Colonic mucosa (tissue), 4 donors: ENCODE measurements at regions not wholly inside any gene's neighbourhood (a gene's known extent, or its start where the extent isn't known, plus 50 kb on each side); places are given as distances from the start of the nearest gene placed in this dataset.
"Not testable (repeated sequence)": the region's sequence is repeated elsewhere in the genome, so short reads cannot be mapped to it uniquely, and the experiment has no call there.

Experiments used
- DNase-seq: peaks from one replicate; pipeline ENCODE4 v3.0.0-alpha.2; 2020
- H3K27ac ChIP-seq: fragments of 200-600 bp; one replicate; pipeline ENCODE4 v1.8.0; 2021
- H3K27me3 ChIP-seq: fragments of 200-600 bp; one replicate; pipeline ENCODE4 v1.8.0; 2021
- H3K36me3 ChIP-seq: fragments of 200-600 bp; one replicate; pipeline ENCODE4 v1.8.0; 2021
- H3K4me1 ChIP-seq: fragments of 200-600 bp; one replicate; pipeline ENCODE4 v1.8.0; 2021; ENCODE audit warnings: mild to moderate bottlenecking
- H3K4me3 ChIP-seq: fragments of 200-600 bp; one replicate; pipeline ENCODE4 v1.8.0; 2021
- H3K9ac ChIP-seq, 2 donors: one replicate each; pipeline ENCODE4 v1.7.0; 2013; ENCODE audit warnings: control low read depth in 2 of 2, low read depth in 2 of 2, low read length in 2 of 2
- H3K9me3 ChIP-seq: fragments of 200-600 bp; one replicate; pipeline ENCODE4 v1.8.0; 2021
- CTCF ChIP-seq: fragments of 200-600 bp; IDR thresholded peaks from one replicate; pipeline ENCODE4 v1.8.0; 2022; ENCODE audit warnings: antibody characterized with exemption, mild to moderate bottlenecking
- intact Hi-C: fragments of 100-400 bp; cut with DNase I; formaldehyde crosslinking; loops from one replicate; pipeline ENCODE4 v1.14.1; 2022
- donor health status: healthy.
- donor health status: DM: no; HTN: no; CAD: no.
- donor health status: DM: no; HTN: no; CAD: no.

DNA sequence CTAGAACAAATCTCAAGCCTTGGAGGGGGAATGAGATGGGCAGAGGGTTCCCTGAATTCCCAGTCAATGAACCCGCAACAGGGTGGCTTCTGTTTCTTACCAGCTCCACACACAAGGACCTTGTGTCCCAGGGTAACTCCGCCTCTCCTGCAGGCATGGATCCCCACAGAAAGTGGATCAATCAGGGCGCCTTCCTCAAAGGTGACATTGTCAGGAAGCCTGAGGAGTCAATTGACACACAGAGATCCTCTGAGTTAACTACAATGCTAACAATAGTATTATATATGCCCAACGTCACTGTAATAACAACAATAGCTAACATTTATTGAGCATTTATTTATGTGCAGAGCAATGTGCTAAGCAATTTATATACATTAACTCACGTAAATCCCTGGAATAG is 98.8 kb downstream of the TRIM69 start:
- DNase-seq, H3K27me3 ChIP-seq, H3K9ac ChIP-seq, H3K36me3 ChIP-seq, intact Hi-C loops, H3K27ac ChIP-seq, H3K4me3 ChIP-seq, H3K9me3 ChIP-seq, H3K4me1 ChIP-seq: not testable (repeated sequence)

GRCh38 chr15:44836094-44836493 is 99.8 kb downstream of the TRIM69 start:
- H3K27me3 ChIP-seq = no peaks in the 10 kb centered on the region
- H3K36me3 ChIP-seq = no peaks in the 10 kb centered on the region
- no peak overlapping the region for H3K9ac ChIP-seq
- DNase-seq = no peak
- H3K9me3 ChIP-seq = no peaks in the 10 kb centered on the region
- intact Hi-C loops = no loop called here
- no peak overlapping the region for H3K4me3 ChIP-seq
- no peak for TF ChIP-seq CTCF
- H3K27ac ChIP-seq = no peak overlapping the region
- H3K4me1 ChIP-seq = no peaks in the 10 kb centered on the region

- intact Hi-C loops, H3K9me3 ChIP-seq, H3K4me1 ChIP-seq, H3K27ac ChIP-seq, H3K4me3 ChIP-seq, H3K36me3 ChIP-seq, H3K27me3 ChIP-seq, DNase-seq, H3K9ac ChIP-seq: not testable (repeated sequence)
Observed at GRCh38 chr15:44838929-44839328, 102.6 kb downstream of the TRIM69 start.

DNA sequence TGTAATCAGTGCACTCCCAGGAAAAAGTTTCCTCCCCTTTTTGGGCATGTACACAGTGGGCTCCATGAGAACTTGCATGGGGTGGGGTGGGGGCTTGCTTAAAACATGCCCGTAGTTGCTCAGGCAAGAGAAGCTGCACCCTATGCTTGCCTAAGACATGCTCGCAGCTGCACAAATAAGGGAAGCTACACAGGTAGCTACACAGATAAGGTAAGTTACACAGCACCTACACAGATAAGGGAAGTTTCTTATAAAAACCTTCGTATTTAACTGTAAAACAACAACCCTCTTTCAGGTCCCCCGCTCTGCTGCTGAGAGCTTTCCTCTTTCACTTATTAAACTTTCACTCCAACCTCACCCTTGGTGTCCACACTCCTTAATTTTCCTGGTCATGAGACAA is 105.4 kb downstream of the TRIM69 start:
- H3K36me3 ChIP-seq, H3K4me1 ChIP-seq, DNase-seq, intact Hi-C loops, H3K4me3 ChIP-seq, H3K9ac ChIP-seq, H3K27ac ChIP-seq, H3K27me3 ChIP-seq, H3K9me3 ChIP-seq: not testable (repeated sequence)

DNA sequence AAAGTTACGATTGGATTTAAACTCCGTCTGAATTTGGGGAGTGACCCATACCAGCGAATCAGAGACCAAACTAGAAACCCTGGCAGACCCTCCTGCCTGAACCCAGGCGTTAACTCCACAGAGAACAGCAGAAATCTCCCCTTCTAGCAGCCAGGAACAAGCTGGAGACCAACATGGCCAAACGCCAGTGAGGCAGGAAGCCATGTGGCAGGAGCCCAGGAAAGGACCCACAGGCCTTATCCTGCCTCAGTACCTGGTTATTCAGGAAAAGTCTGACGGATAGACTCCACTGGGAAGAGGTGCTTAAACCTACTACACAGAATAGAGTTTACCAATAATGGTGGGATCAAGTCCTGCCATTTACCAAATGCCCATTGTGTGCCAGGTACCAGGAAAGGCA is 106.6 kb downstream of the TRIM69 start:
- H3K4me3 ChIP-seq, H3K27ac ChIP-seq, H3K9ac ChIP-seq, H3K4me1 ChIP-seq, DNase-seq, H3K9me3 ChIP-seq, H3K36me3 ChIP-seq, H3K27me3 ChIP-seq, intact Hi-C loops: not testable (repeated sequence)

- H3K36me3 ChIP-seq, H3K9ac ChIP-seq, H3K27ac ChIP-seq, H3K9me3 ChIP-seq, H3K27me3 ChIP-seq, DNase-seq, H3K4me1 ChIP-seq, intact Hi-C loops, H3K4me3 ChIP-seq: not testable (repeated sequence)
Observed at GRCh38 chr15:44844936-44845335, 108.6 kb downstream of the TRIM69 start.

GRCh38 chr15:44846156-44846555 is 109.8 kb downstream of the TRIM69 start:
- H3K27ac ChIP-seq, H3K4me3 ChIP-seq, DNase-seq, H3K36me3 ChIP-seq, H3K9ac ChIP-seq, H3K27me3 ChIP-seq, intact Hi-C loops, H3K4me1 ChIP-seq, H3K9me3 ChIP-seq: not testable (repeated sequence)

DNA sequence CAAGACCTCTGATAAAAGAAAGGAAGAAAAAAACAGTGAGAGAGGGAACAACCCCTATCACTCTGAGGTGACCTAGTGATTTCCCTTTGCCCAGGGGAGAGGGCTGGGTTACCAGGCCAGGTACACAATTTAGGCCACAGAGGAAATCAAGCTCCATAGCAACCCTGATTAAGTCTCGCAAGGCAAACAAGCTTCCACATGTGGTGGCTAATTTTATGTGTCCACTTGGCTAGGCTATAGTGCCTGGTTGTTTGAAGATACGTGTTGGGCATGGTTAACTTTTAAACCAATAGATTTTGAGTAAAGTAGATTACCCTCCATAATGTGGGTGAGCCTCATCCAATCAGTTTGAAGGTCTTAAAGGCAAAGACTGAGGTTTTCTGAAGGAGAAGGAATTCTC is 108.9 kb upstream of the TERB2 start:
- H3K27ac ChIP-seq, intact Hi-C loops, DNase-seq: not testable (repeated sequence)

GRCh38 chr15:44848859-44849258 is 107.6 kb upstream of the TERB2 start:
- intact Hi-C loops, DNase-seq, H3K9ac ChIP-seq, H3K4me3 ChIP-seq, H3K27me3 ChIP-seq, H3K36me3 ChIP-seq, H3K9me3 ChIP-seq, H3K27ac ChIP-seq, H3K4me1 ChIP-seq: not testable (repeated sequence)

More for the DNA sequence above, 108.9 kb upstream of the TERB2 start:
- not testable (repeated sequence) for H3K27me3 ChIP-seq, H3K9me3 ChIP-seq, H3K9ac ChIP-seq, H3K4me3 ChIP-seq, H3K36me3 ChIP-seq, H3K4me1 ChIP-seq

GRCh38 chr15:44849701-44850403 is 106.6 kb upstream of the TERB2 start:
- not testable (repeated sequence) for H3K9me3 ChIP-seq, H3K27me3 ChIP-seq, H3K4me1 ChIP-seq, H3K27ac ChIP-seq, H3K36me3 ChIP-seq, DNase-seq, H3K4me3 ChIP-seq, H3K9ac ChIP-seq
- intact Hi-C loops = loop anchor here (5.0 kb wide), 1 partner anchor 187 kb away; no protein-coding TSS in a partner anchor
